HEK293T (cell line): ENCODE measurements at regions not wholly inside any gene's neighbourhood (a gene's known extent, or its start where the extent isn't known, plus 50 kb on each side); places are given as distances from the start of the nearest gene placed in this dataset.

Experiments
- CTCF ChIA-PET: fragments of 350-600 bp; formaldehyde crosslinking; extraction: SDS; loops from one replicate; lab custom pipeline; 2021; ENCODE audit warnings: antibody characterized with exemption, inconsistent platforms; lab: Yijun Ruan, JAX
- POLR2A ChIA-PET: fragments of 350-600 bp; formaldehyde crosslinking; extraction: SDS; loops from one replicate; lab custom pipeline; 2020; ENCODE audit warnings: antibody characterized with exemption, inconsistent platforms; lab: Yijun Ruan, JAX
- DNase-seq: peaks from one replicate; pipeline ENCODE4 v3.0.0; 2012; ENCODE audit warnings: mixed read lengths; ENCODE audit errors: extremely low spot score
- ARNT ChIP-seq: fragments of 450-650 bp; IDR thresholded peaks from 2 replicates; pipeline ENCODE4 v1.6.1; 2017; ENCODE audit warnings: mild to moderate bottlenecking
- BHLHE40 ChIP-seq: fragments of 450-650 bp; IDR thresholded peaks from 2 replicates; pipeline ENCODE4 v1.6.1; 2016; ENCODE audit warnings: mild to moderate bottlenecking, moderate library complexity, borderline replicate concordance
- CTBP1 ChIP-seq: fragments of 450-650 bp; IDR thresholded peaks from 2 replicates; pipeline ENCODE4 v1.6.1; 2016; ENCODE audit warnings: borderline replicate concordance
- ELF4 ChIP-seq: fragments of 450-650 bp; IDR thresholded peaks from 2 replicates; pipeline ENCODE4 v1.6.1; 2017; ENCODE audit warnings: antibody characterized with exemption
- FOXA1 ChIP-seq: fragments of 450-650 bp; IDR thresholded peaks from 2 replicates; pipeline ENCODE4 v1.6.1; 2016; ENCODE audit warnings: mild to moderate bottlenecking
- FOXK2 ChIP-seq: fragments of 450-650 bp; IDR thresholded peaks from 2 replicates; pipeline ENCODE4 v1.6.1; 2016; ENCODE audit warnings: mild to moderate bottlenecking
- FOXM1 ChIP-seq: fragments of 450-650 bp; IDR thresholded peaks from 2 replicates; pipeline ENCODE4 v1.6.1; 2017; ENCODE audit warnings: mild to moderate bottlenecking, borderline replicate concordance
- HDGF ChIP-seq: fragments of 450-650 bp; IDR thresholded peaks from 2 replicates; pipeline ENCODE4 v1.6.1; 2017; ENCODE audit warnings: antibody characterized with exemption, borderline replicate concordance
- L3MBTL2 ChIP-seq: fragments of 450-650 bp; conservative IDR thresholded peaks from 2 replicates; pipeline ENCODE4 v1.6.1; 2016; ENCODE audit warnings: mild to moderate bottlenecking
- LEF1 ChIP-seq: fragments of 450-650 bp; IDR thresholded peaks from 2 replicates; pipeline ENCODE4 v1.6.1; 2017; ENCODE audit warnings: mild to moderate bottlenecking, borderline replicate concordance
- NFRKB ChIP-seq: fragments of 450-650 bp; IDR thresholded peaks from 2 replicates; pipeline ENCODE4 v1.6.1; 2016; ENCODE audit warnings: mild to moderate bottlenecking, moderate library complexity
- SP1 ChIP-seq: fragments of 450-650 bp; IDR thresholded peaks from 2 replicates; pipeline ENCODE4 v1.6.1; 2017
- SUZ12 ChIP-seq: fragments of 450-650 bp; IDR thresholded peaks from 2 replicates; pipeline ENCODE4 v1.6.1; 2016; ENCODE audit warnings: mild to moderate bottlenecking
- TARDBP ChIP-seq: fragments of 450-650 bp; IDR thresholded peaks from 2 replicates; pipeline ENCODE4 v1.6.1; 2016
- ZNF384 ChIP-seq: fragments of 450-650 bp; IDR thresholded peaks from 2 replicates; pipeline ENCODE4 v1.6.1; 2016
- TF ChIP-seq, protein P1 (sequence below): fragments of 450-650 bp; IDR thresholded peaks from 2 replicates; pipeline ENCODE4 v1.6.1; 2016

DNA sequence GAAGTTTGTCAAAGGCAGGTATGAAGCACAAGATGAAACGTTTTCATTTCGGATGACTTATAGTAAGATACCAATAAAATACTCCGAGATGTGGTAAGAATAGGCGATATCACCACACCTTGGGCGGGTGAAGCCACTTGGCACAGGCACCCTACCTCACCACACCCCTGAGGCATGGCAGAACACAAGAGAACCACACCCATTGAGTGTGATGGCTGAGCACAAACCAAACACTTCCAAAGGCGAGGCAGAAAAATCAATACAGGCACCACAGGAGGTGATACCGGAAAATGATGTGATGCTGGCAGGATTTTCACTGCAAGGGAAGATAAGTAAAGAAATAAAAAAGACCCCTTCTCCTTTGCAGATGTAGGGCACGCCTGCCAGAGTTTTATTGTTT lies 332.9 kb upstream of the PRDM1 start:
- no peak for DNase-seq
- CTCF ChIA-PET = no interaction called here
- POLR2A ChIA-PET = no interaction called here
- TF ChIP-seq HDGF (no peak), CTBP1 (no peak), ZNF384 (no peak)

DNA sequence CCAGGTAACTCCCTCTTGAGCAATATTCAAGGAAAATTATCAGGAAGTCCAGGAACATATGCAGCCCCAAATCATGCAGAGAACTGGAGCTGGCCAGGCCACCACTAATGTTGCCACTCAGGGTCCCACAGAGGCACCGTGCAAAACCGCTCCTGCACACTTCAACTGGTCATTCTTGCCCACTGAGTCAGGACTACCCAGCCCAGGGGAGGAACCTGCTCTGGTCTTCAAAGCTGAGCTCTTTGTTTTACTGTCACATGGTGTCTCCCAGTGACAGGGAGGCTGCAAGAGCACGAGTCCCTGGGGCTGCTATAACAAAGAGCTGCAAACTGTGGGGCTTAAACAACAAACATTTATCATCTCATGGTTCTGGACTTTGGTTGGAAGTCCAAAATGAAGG lies 336.0 kb upstream of the PRDM1 start:
- DNase-seq = no peak
- TF ChIP-seq LEF1 (no peak), HDGF (no peak), CTBP1 (no peak), FOXA1 (no peak), SUZ12 (no peak), ZNF384 (no peak), ELF4 (no peak), FOXK2 (no peak), NFRKB (no peak), L3MBTL2 (no peak), BHLHE40 (no peak), ARNT (no peak), TARDBP (no peak), FOXM1 (no peak), SP1 (no peak)
- TF ChIP-seq, protein P1, sequence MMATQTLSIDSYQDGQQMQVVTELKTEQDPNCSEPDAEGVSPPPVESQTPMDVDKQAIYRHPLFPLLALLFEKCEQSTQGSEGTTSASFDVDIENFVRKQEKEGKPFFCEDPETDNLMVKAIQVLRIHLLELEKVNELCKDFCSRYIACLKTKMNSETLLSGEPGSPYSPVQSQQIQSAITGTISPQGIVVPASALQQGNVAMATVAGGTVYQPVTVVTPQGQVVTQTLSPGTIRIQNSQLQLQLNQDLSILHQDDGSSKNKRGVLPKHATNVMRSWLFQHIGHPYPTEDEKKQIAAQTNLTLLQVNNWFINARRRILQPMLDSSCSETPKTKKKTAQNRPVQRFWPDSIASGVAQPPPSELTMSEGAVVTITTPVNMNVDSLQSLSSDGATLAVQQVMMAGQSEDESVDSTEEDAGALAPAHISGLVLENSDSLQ = no peak
- POLR2A ChIA-PET = no interaction called here
- CTCF ChIA-PET = no interaction called here

DNA sequence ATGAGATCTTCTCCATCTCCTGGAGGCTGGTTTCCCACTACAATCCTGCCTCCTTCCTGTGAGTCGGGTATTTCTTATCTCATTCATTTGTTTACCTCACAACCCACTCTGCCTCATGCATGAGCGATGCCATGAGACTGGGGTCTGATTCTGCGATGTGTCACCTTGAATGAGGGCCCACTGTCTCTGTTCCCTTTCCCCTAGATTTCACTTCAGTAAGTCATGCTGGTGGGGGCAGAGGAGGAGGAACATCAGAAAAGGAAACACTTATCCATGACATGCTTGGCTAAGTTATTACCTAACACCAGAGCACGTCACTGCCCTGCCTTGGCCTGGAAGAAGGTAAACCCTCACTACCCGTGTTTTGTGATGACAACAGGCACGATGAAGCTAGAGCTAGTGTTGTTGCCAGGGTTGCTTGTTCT lies 337.4 kb upstream of the PRDM1 start:
- CTCF ChIA-PET = no interaction called here
- POLR2A ChIA-PET = no interaction called here
- no peak for DNase-seq
- no peak for TF ChIP-seq FOXA1

DNA sequence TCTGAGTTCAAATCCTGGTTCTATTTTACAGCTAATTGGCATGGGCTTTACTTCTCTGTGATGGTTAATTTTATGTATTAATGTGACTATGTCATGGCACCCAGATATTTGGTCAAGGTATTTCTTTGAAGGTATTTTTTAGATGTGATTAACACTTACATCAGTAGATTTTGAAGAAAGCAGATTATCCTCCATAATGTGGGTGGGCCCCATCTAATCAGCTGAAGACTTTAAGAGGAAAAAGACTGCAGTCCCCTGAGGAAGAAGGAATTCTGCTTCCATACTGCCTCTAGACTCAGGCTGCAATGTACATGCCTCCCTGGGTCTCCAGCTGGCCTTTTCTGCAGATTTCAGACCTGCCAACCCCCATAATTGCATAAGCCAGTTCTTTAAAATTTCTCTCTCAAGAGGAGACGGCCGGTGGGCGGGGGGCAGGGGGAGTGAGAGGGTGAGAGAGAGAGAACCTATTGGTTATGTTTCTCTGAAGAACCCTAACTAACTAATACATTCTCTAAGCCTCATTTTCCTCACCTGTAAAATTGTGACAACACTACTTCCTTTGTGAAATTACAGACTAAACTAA lies 338.2 kb upstream of the PRDM1 start:
- POLR2A ChIA-PET = no interaction called here
- CTCF ChIA-PET = interaction anchor here (1.2 kb wide), 1 partner anchor 87 kb away, joined by 4 read pairs; no protein-coding TSS in a partner anchor
- DNase-seq = no peak
- no peak for TF ChIP-seq ARNT

DNA sequence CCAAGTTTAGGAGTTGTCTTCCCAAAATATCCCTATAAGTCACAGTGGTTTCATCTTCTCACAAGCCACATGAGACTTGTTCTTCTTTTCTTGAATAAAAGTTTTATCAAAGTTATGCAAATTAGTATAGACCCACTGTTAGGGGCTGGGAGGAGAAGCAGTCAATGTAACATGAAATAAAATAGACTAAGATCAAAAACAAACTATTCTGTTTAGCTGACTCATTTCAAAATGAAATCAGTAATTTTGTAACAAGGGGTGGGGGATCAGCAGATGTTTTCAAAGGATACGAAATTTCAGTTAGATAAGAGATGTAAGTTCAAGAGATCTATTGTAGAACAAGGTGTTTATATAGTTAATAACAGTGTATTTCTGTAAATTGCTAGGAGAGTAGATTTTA lies 339.6 kb upstream of the PRDM1 start:
- TF ChIP-seq FOXA1 (no peak), SUZ12 (no peak), HDGF (no peak), FOXK2 (no peak), ELF4 (no peak), BHLHE40 (no peak), LEF1 (no peak), ARNT (no peak), L3MBTL2 (no peak)
- DNase-seq = no peak
- ChIA-PET POLR2A (no interaction called here), CTCF (no interaction called here)

DNA sequence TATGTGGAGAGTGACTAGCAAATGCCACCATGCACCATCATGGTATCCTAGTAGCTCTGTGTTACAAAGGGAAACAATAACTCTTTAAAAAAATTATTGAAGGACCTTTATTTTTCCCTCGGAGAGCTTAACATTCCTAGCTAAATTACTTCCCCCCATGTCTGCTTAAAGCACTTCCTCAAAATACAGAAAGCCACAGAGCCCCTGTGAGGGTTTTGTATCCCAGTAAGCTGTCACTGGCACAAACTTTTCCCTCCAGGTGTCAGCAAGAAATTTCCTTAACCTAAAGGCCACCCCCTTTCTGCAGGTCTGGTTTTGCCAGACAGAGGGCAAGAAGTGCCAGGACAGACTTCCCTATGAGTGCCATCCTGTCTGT lies 340.0 kb upstream of the PRDM1 start:
- ChIA-PET POLR2A (no interaction called here), CTCF (no interaction called here)
- TF ChIP-seq ARNT = no peak
- no peak for TF ChIP-seq LEF1
- no peak for TF ChIP-seq NFRKB
- no peak for TF ChIP-seq FOXA1
- TF ChIP-seq SP1 = no peak
- TF ChIP-seq, protein P1 = no peak
- no peak for TF ChIP-seq FOXM1
- TF ChIP-seq FOXK2 = no peak
- TF ChIP-seq HDGF = no peak
- no peak for TF ChIP-seq CTBP1
- no peak for TF ChIP-seq BHLHE40
- TF ChIP-seq TARDBP = no peak
- TF ChIP-seq SUZ12 = no peak
- TF ChIP-seq ZNF384 = no peak
- no peak for TF ChIP-seq ELF4
- no peak for TF ChIP-seq L3MBTL2
- no peak for DNase-seq

DNA sequence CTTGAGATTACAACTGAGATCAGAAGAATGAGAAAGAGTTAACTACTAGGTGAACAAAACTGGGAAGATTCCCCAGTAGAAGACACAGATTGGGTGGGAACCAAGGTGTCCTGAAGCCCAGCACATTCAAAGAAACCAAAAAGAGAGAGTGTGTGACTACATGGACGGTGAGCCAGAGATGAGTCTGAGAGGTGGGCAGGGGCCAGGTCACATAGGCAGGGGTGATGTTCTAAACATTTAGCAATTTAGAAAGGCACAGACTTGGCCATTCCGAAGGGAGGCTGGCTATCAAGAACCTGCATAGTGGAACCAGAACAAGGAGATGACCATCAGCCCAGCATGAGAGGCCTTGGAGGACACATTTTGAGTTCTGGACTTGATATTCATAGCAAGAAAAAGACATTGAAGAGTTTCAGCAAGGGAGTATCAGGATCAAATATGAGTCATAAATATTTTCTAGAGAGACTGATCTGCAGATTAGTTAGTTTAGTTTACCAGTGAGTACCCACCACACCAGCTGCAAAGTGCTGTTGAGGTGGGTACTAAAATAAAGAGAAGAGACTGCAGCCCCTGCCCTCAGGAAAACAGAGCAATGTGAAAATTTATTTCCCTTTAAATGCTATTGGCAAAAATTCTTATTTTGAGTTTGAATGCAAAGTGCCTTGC lies 340.5 kb upstream of the PRDM1 start:
- ChIA-PET CTCF (no interaction called here), POLR2A (no interaction called here)
- no peak for DNase-seq
- TF ChIP-seq HDGF = no peak
- TF ChIP-seq ELF4 = no peak
- TF ChIP-seq LEF1 = no peak
- no peak for TF ChIP-seq TARDBP
